ENCODE measurements at regions not wholly inside any gene's neighbourhood (a gene's known extent, or its start where the extent isn't known, plus 50 kb on each side); places are given as distances from the start of the nearest gene placed in this dataset.

DNA sequence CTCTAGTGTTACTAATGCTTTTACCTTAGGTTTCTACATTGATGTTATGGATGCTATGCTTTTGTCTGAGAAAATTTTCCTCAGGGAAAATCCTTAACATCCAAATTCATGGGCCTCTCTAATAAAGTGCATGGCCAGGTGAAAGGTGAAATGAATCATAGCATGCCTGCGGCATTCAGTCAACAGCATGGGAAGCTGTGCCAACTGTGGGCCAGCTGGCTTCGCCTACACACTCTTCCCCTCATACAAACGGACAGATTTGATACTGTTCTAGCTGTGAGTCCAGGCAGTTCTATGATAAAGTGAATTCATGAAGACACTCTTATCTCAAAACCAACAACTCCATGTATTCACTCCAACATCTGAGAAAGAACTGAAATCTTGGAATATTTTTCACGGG, 374.1 kb downstream of the PLK2 start:
- TF ChIP-seq, protein P1, sequence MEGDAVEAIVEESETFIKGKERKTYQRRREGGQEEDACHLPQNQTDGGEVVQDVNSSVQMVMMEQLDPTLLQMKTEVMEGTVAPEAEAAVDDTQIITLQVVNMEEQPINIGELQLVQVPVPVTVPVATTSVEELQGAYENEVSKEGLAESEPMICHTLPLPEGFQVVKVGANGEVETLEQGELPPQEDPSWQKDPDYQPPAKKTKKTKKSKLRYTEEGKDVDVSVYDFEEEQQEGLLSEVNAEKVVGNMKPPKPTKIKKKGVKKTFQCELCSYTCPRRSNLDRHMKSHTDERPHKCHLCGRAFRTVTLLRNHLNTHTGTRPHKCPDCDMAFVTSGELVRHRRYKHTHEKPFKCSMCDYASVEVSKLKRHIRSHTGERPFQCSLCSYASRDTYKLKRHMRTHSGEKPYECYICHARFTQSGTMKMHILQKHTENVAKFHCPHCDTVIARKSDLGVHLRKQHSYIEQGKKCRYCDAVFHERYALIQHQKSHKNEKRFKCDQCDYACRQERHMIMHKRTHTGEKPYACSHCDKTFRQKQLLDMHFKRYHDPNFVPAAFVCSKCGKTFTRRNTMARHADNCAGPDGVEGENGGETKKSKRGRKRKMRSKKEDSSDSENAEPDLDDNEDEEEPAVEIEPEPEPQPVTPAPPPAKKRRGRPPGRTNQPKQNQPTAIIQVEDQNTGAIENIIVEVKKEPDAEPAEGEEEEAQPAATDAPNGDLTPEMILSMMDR (IDR thresholded peaks at IDR 0.05): no peak
- TF ChIP-seq POLR2A (IDR thresholded peaks at IDR 0.05): no peak
